Stimulated activated CD8-positive, alpha-beta memory T cell treated with anti-CD3 and anti-CD28 coated beads, Interleukin-15, amount 100 ng/mL, for 4 hours (primary cell): ENCODE measurements at regions not wholly inside any gene's neighbourhood (a gene's known extent, or its start where the extent isn't known, plus 50 kb on each side); places are given as distances from the start of the nearest gene placed in this dataset.
A peak's percentile ranks its signal among the peaks of the same experiment; 100 is the strongest.
"Not testable (repeated sequence)": the region's sequence is repeated elsewhere in the genome, so short reads cannot be mapped to it uniquely, and the experiment has no call there.

Experiments
- DNase-seq, 2 donors: peaks; one replicate each; pipeline ENCODE4 v3.0.0-alpha.2; 2020; ENCODE audit warnings: low read depth in 2 of 2

- DNase-seq = no peak
Observed at GRCh38 chr6:27135087-27135657, 112.3 kb upstream of the PRSS16 start.

- DNase-seq = no peak
Observed at GRCh38 chr6:27136077-27136644, 111.3 kb upstream of the PRSS16 start.

- DNase-seq = no peak
Observed at GRCh38 chr6:27136978-27137814, 110.3 kb upstream of the PRSS16 start.

- DNase-seq = no peak
Observed at GRCh38 chr6:27138406-27138805, 109.1 kb upstream of the PRSS16 start.

GRCh38 chr6:27138837-27139755, 108.4 kb upstream of the PRSS16 start:
- DNase-seq = peak; percentile 13 to 27

GRCh38 chr6:27139756-27140579, 107.5 kb upstream of the PRSS16 start:
- no peak for DNase-seq

GRCh38 chr6:27140999-27141528, 106.4 kb upstream of the PRSS16 start:
- DNase-seq = no peak

- no peak for DNase-seq
Observed at GRCh38 chr6:27141529-27142015, 105.9 kb upstream of the PRSS16 start.

GRCh38 chr6:27143020-27143388, 104.5 kb upstream of the PRSS16 start:
- DNase-seq = not testable (repeated sequence)

- no peak for DNase-seq
Observed at GRCh38 chr6:27143474-27144026, 104.0 kb upstream of the PRSS16 start.

- DNase-seq = no peak
Observed at GRCh38 chr6:27144740-27145079, 102.8 kb upstream of the PRSS16 start.

- peak; percentile 23 to 59 for DNase-seq
Observed at GRCh38 chr6:27145731-27146455, 101.6 kb upstream of the PRSS16 start.

- not testable (repeated sequence) for DNase-seq
Observed at GRCh38 chr6:27146456-27146705, 101.1 kb upstream of the PRSS16 start.

GRCh38 chr6:27146706-27147505, 100.6 kb upstream of the PRSS16 start:
- DNase-seq = peak; percentile 45 to 51

GRCh38 chr6:27148404-27148795, 99.1 kb upstream of the PRSS16 start:
- no peak for DNase-seq

GRCh38 chr6:27149150-27149549, 98.4 kb upstream of the PRSS16 start:
- DNase-seq = no peak

- no peak for DNase-seq
Observed at GRCh38 chr6:27154696-27155095, 92.8 kb upstream of the PRSS16 start.

- DNase-seq = no peak
Observed at GRCh38 chr6:27156874-27157458, 90.5 kb upstream of the PRSS16 start.
